H1 (cell line): ENCODE measurements at regions not wholly inside any gene's neighbourhood (a gene's known extent, or its start where the extent isn't known, plus 50 kb on each side); places are given as distances from the start of the nearest gene placed in this dataset.

Experiments used
- TEAD4 ChIP-seq: IDR thresholded peaks from 2 replicates; pipeline ENCODE4 v1.6.1; 2012; ENCODE audit warnings: low read depth, low read length, inconsistent platforms, mixed read lengths

- no peak for TF ChIP-seq TEAD4
Observed at GRCh38 chr2:67854103-67854743, 208.6 kb downstream of the C1D start (continued).
